SK-N-SH (cell line): ENCODE measurements at regions not wholly inside any gene's neighbourhood (a gene's known extent, or its start where the extent isn't known, plus 50 kb on each side); places are given as distances from the start of the nearest gene placed in this dataset.

ENCODE experiments used
- CTCF ChIA-PET: fragments of 300-600, 350-600 bp; formaldehyde crosslinking; extraction: SDS; loops from one replicate; lab custom pipeline; 2021; lab: Yijun Ruan, JAX
- POLR2A ChIA-PET: fragments of 350-600 bp; sonication (Branson Sonifier 250); formaldehyde crosslinking; extraction: SDS; loops from one replicate; lab custom pipeline; 2020; ENCODE audit warnings: antibody characterized with exemption, inconsistent platforms; lab: Yijun Ruan, JAX
- DNase-seq: peaks from one replicate; pipeline ENCODE4 v3.0.0; 2012
- H2AFZ ChIP-seq: fragments of 200-600 bp; sonication (generic); 2 replicates; pipeline ENCODE4 v1.8.1; 2016; ENCODE audit warnings: antibody characterized with exemption, mild to moderate bottlenecking, low read depth
- H3F3A ChIP-seq: fragments of 200-600 bp; sonication (generic); replicated peaks from 2 replicates; pipeline ENCODE3; 2016; ENCODE audit warnings: antibody characterized with exemption, mild to moderate bottlenecking; ENCODE audit not compliant: insufficient read depth
- H3K27ac ChIP-seq, 2 experiments: fragments of 200-500 bp in 1 of 2; fragments of 200-600 bp in 1 of 2; sonication (Bioruptor generic) in 1 of 2; sonication (generic), shearing (Covaris generic) in 1 of 2; 2 replicates each; pipeline versions ENCODE4 v1.5.1 to v1.6.1; 2014 to 2016; ENCODE audit warnings: low read depth in 2 of 2, inconsistent platforms in 1 of 2, low read length in 1 of 2, mild to moderate bottlenecking in 1 of 2, mixed read lengths in 1 of 2
- H3K27me3 ChIP-seq: fragments of 200-600 bp; sonication (generic), shearing (Covaris generic); 2 replicates; pipeline ENCODE4 v1.6.1; 2016; ENCODE audit warnings: mixed run types; ENCODE audit not compliant: insufficient read depth
- H3K36me3 ChIP-seq, 2 experiments: fragments of 200-500 bp in 1 of 2; fragments of 200-600 bp in 1 of 2; sonication (Bioruptor generic) in 1 of 2; sonication (generic) in 1 of 2; replicated peaks in 1 of 2; 2 replicates each; pipeline versions ENCODE3 to v1.5.1; 2014 to 2016; ENCODE audit warnings: low read length in 1 of 2, mild to moderate bottlenecking in 1 of 2; ENCODE audit not compliant: insufficient read depth in 2 of 2, control insufficient read depth in 1 of 2
- H3K4me1 ChIP-seq, 2 experiments: fragments of 200-500 bp in 1 of 2; fragments of 200-600 bp in 1 of 2; sonication (Bioruptor generic) in 1 of 2; sonication (generic), shearing (Covaris generic) in 1 of 2; 2 replicates each; pipeline versions ENCODE4 v1.5.1 to v1.6.1; 2014 to 2016; ENCODE audit warnings: low read depth in 1 of 2, low read length in 1 of 2, mixed run types in 1 of 2; ENCODE audit not compliant: insufficient read depth in 2 of 2, control insufficient read depth in 1 of 2
- H3K4me2 ChIP-seq: fragments of 200-600 bp; sonication (generic), shearing (Covaris generic); 2 replicates; pipeline ENCODE4 v1.6.1; 2017; ENCODE audit warnings: mixed run types
- H3K4me3 ChIP-seq, 2 experiments: fragments of 200-500 bp in 1 of 2; fragments of 200-600 bp in 1 of 2; sonication (Bioruptor generic) in 1 of 2; sonication (generic), shearing (Covaris generic) in 1 of 2; 2 replicates each; pipeline versions ENCODE4 v1.5.1 to v1.8.1; 2014 to 2016; ENCODE audit warnings: low read depth in 2 of 2, inconsistent platforms in 1 of 2, low read length in 1 of 2, mild to moderate bottlenecking in 1 of 2, mixed read lengths in 1 of 2, moderate library complexity in 1 of 2
- H3K79me2 ChIP-seq: fragments of 200-600 bp; sonication (generic); 2 replicates; pipeline ENCODE4 v1.8.1; 2017; ENCODE audit warnings: mild to moderate bottlenecking; ENCODE audit not compliant: insufficient read depth
- H3K9ac ChIP-seq: fragments of 200-600 bp; sonication (generic); 2 replicates; pipeline ENCODE4 v1.6.1; 2017; ENCODE audit warnings: mixed run types
- H3K9me2 ChIP-seq: fragments of 200-600 bp; sonication (generic); 2 replicates; pipeline ENCODE4 v1.6.1; 2017; ENCODE audit warnings: mixed run types
- H3K9me3 ChIP-seq: fragments of 200-600 bp; sonication (generic); 2 replicates; pipeline ENCODE4 v1.6.1; 2017; ENCODE audit warnings: mixed run types, mild to moderate bottlenecking, moderate library complexity
- H4K20me1 ChIP-seq: fragments of 200-600 bp; sonication (generic); 2 replicates; pipeline ENCODE4 v1.6.1; 2017; ENCODE audit warnings: mild to moderate bottlenecking, mixed run types; ENCODE audit not compliant: insufficient read depth
- FOSL2 ChIP-seq: IDR thresholded peaks from 2 replicates; pipeline ENCODE4 v1.4.0; 2012; ENCODE audit warnings: low read depth, mild to moderate bottlenecking, moderate library complexity, borderline replicate concordance
- JUND ChIP-seq: IDR thresholded peaks from 2 replicates; pipeline ENCODE4 v1.4.0; 2012
- NRF1 ChIP-seq: IDR thresholded peaks from 2 replicates; pipeline ENCODE4 v1.6.1; 2012; ENCODE audit warnings: low read depth, mild to moderate bottlenecking, low read length
- RAD21 ChIP-seq: IDR thresholded peaks from 2 replicates; pipeline ENCODE4 v1.6.1; 2012; ENCODE audit warnings: mild to moderate bottlenecking, low read length
- RCOR1 ChIP-seq: fragments of 150-350 bp; IDR thresholded peaks from 2 replicates; pipeline ENCODE4 v1.6.1; 2017; ENCODE audit warnings: antibody characterized with exemption, low read length
- RFX5 ChIP-seq: IDR thresholded peaks from 2 replicates; pipeline ENCODE4 v1.6.1; 2012; ENCODE audit warnings: mild to moderate bottlenecking, improper control_type of control experiment, low read length
- RXRA ChIP-seq: IDR thresholded peaks from 2 replicates; pipeline ENCODE4 v1.4.0; 2012; ENCODE audit warnings: low read depth, mild to moderate bottlenecking, borderline replicate concordance
- SIN3A ChIP-seq: IDR thresholded peaks from 2 replicates; pipeline ENCODE4 v1.6.1; 2012; ENCODE audit warnings: low read depth, mild to moderate bottlenecking, low read length, moderate library complexity, borderline replicate concordance
- SMC3 ChIP-seq: IDR thresholded peaks from 2 replicates; pipeline ENCODE4 v1.6.1; 2012; ENCODE audit warnings: low read depth, low read length, improper control_type of control experiment
- TAF1 ChIP-seq: IDR thresholded peaks from 2 replicates; pipeline ENCODE4 v1.6.1; 2012; ENCODE audit warnings: low read depth, mild to moderate bottlenecking, low read length, moderate library complexity, borderline replicate concordance
- TEAD4 ChIP-seq: IDR thresholded peaks from 2 replicates; pipeline ENCODE4 v1.4.0; 2012; ENCODE audit warnings: mild to moderate bottlenecking, borderline replicate concordance; ENCODE audit not compliant: insufficient read depth
- WGBS: methylation state at CpG from one replicate; pipeline ENCODE4 v1.1.6; 2017; ENCODE audit warnings: low lambda C conversion rate; 5-methylcytosine and 5-hydroxymethylcytosine counted together
- TF ChIP-seq, protein P1 (sequence below): fragments of 200-600 bp; sonication (generic); IDR thresholded peaks from 2 replicates; pipeline ENCODE4 v1.6.1; 2017; ENCODE audit warnings: antibody characterized with exemption, mild to moderate bottlenecking, moderate library complexity
- TF ChIP-seq, protein P2 (sequence below): fragments of 150-350 bp; IDR thresholded peaks from 2 replicates; pipeline ENCODE4 v1.6.1; 2017; ENCODE audit warnings: antibody characterized with exemption, low read length, low read depth, borderline replicate concordance
- TF ChIP-seq, protein P3 (sequence below): IDR thresholded peaks from 2 replicates; pipeline ENCODE4 v1.6.1; 2012; ENCODE audit warnings: mild to moderate bottlenecking, low read depth, low read length, moderate library complexity
- TF ChIP-seq, protein P4 (sequence below): IDR thresholded peaks from 2 replicates; pipeline ENCODE4; 2012
- TF ChIP-seq, protein P5 (sequence below): IDR thresholded peaks from 2 replicates; pipeline ENCODE4 v1.4.0; 2012; ENCODE audit warnings: low read depth, borderline replicate concordance
- TF ChIP-seq, protein P6 (sequence below): IDR thresholded peaks from 2 replicates; pipeline ENCODE4 v1.4.0; 2012; ENCODE audit warnings: low read depth, borderline replicate concordance

DNA sequence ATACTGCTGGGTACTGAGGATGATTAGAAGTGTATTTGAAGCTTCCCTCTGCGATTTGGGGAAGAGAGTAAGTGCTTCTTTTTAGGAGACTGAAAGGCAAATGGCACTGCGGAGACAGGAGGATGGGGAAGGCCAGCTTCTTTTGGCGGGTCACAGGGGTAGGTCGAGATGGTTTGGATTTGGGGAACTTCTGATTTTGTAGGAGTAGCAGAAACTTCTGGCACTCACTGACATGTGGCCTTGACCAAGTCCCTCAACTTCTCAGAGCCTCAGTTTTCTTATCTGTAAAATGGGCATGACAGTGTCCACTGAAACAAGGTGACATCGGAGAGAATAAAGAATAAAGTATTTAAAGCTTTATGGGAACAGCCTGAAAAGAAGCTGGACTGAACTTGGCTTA lies 59.8 kb upstream of the WDR11 start:
- H4K20me1 ChIP-seq = no peaks in the 10 kb centered on the region
- POLR2A ChIA-PET = no interaction called here
- no peaks in the 10 kb centered on the region for H3K9me2 ChIP-seq
- WGBS = 59% methylated on average over 5 of the region's 5 CpGs
- TF ChIP-seq TEAD4 (no peak), TAF1 (no peak), SMC3 (no peak), RAD21 (no peak), JUND (no peak), RFX5 (no peak), RXRA (no peak), FOSL2 (no peak), SIN3A (no peak), NRF1 (no peak), RCOR1 (no peak)
- TF ChIP-seq, protein P1, sequence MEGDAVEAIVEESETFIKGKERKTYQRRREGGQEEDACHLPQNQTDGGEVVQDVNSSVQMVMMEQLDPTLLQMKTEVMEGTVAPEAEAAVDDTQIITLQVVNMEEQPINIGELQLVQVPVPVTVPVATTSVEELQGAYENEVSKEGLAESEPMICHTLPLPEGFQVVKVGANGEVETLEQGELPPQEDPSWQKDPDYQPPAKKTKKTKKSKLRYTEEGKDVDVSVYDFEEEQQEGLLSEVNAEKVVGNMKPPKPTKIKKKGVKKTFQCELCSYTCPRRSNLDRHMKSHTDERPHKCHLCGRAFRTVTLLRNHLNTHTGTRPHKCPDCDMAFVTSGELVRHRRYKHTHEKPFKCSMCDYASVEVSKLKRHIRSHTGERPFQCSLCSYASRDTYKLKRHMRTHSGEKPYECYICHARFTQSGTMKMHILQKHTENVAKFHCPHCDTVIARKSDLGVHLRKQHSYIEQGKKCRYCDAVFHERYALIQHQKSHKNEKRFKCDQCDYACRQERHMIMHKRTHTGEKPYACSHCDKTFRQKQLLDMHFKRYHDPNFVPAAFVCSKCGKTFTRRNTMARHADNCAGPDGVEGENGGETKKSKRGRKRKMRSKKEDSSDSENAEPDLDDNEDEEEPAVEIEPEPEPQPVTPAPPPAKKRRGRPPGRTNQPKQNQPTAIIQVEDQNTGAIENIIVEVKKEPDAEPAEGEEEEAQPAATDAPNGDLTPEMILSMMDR = no peak
- TF ChIP-seq, protein P2, sequence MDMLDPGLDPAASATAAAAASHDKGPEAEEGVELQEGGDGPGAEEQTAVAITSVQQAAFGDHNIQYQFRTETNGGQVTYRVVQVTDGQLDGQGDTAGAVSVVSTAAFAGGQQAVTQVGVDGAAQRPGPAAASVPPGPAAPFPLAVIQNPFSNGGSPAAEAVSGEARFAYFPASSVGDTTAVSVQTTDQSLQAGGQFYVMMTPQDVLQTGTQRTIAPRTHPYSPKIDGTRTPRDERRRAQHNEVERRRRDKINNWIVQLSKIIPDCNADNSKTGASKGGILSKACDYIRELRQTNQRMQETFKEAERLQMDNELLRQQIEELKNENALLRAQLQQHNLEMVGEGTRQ = no peak
- TF ChIP-seq, protein P3, sequence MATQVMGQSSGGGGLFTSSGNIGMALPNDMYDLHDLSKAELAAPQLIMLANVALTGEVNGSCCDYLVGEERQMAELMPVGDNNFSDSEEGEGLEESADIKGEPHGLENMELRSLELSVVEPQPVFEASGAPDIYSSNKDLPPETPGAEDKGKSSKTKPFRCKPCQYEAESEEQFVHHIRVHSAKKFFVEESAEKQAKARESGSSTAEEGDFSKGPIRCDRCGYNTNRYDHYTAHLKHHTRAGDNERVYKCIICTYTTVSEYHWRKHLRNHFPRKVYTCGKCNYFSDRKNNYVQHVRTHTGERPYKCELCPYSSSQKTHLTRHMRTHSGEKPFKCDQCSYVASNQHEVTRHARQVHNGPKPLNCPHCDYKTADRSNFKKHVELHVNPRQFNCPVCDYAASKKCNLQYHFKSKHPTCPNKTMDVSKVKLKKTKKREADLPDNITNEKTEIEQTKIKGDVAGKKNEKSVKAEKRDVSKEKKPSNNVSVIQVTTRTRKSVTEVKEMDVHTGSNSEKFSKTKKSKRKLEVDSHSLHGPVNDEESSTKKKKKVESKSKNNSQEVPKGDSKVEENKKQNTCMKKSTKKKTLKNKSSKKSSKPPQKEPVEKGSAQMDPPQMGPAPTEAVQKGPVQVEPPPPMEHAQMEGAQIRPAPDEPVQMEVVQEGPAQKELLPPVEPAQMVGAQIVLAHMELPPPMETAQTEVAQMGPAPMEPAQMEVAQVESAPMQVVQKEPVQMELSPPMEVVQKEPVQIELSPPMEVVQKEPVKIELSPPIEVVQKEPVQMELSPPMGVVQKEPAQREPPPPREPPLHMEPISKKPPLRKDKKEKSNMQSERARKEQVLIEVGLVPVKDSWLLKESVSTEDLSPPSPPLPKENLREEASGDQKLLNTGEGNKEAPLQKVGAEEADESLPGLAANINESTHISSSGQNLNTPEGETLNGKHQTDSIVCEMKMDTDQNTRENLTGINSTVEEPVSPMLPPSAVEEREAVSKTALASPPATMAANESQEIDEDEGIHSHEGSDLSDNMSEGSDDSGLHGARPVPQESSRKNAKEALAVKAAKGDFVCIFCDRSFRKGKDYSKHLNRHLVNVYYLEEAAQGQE = no peak
- TF ChIP-seq, protein P4, sequence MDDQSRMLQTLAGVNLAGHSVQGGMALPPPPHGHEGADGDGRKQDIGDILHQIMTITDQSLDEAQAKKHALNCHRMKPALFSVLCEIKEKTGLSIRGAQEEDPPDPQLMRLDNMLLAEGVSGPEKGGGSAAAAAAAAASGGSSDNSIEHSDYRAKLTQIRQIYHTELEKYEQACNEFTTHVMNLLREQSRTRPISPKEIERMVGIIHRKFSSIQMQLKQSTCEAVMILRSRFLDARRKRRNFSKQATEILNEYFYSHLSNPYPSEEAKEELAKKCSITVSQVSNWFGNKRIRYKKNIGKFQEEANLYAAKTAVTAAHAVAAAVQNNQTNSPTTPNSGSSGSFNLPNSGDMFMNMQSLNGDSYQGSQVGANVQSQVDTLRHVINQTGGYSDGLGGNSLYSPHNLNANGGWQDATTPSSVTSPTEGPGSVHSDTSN = no peak
- TF ChIP-seq, protein P5, sequence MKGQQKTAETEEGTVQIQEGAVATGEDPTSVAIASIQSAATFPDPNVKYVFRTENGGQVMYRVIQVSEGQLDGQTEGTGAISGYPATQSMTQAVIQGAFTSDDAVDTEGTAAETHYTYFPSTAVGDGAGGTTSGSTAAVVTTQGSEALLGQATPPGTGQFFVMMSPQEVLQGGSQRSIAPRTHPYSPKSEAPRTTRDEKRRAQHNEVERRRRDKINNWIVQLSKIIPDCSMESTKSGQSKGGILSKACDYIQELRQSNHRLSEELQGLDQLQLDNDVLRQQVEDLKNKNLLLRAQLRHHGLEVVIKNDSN = no peak
- TF ChIP-seq, protein P6, sequence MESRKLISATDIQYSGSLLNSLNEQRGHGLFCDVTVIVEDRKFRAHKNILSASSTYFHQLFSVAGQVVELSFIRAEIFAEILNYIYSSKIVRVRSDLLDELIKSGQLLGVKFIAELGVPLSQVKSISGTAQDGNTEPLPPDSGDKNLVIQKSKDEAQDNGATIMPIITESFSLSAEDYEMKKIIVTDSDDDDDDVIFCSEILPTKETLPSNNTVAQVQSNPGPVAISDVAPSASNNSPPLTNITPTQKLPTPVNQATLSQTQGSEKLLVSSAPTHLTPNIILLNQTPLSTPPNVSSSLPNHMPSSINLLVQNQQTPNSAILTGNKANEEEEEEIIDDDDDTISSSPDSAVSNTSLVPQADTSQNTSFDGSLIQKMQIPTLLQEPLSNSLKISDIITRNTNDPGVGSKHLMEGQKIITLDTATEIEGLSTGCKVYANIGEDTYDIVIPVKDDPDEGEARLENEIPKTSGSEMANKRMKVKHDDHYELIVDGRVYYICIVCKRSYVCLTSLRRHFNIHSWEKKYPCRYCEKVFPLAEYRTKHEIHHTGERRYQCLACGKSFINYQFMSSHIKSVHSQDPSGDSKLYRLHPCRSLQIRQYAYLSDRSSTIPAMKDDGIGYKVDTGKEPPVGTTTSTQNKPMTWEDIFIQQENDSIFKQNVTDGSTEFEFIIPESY = no peak
- TF ChIP-seq, all 33 proteins: peak for 0
- Histone ChIP-seq H3F3A (peaks cover under 1% of the 10 kb centered on the region), H3K4me3 (no peak overlapping the region), H3K27ac (no peak overlapping the region), H3K4me1 (no peaks in the 10 kb centered on the region; a peak in 1 of 4 replicates), H3K36me3 (no peaks in the 10 kb centered on the region), H3K4me2 (no peak overlapping the region), H3K27me3 (no peaks in the 10 kb centered on the region), H2AFZ (no peak overlapping the region), H3K9me3 (no peaks in the 10 kb centered on the region), H3K9ac (no peak overlapping the region), H3K79me2 (no peaks in the 10 kb centered on the region)
- CTCF ChIA-PET = no interaction called here
- no peak for DNase-seq
